HL-60 (cell line): ENCODE measurements at regions not wholly inside any gene's neighbourhood (a gene's known extent, or its start where the extent isn't known, plus 50 kb on each side); places are given as distances from the start of the nearest gene placed in this dataset.

ENCODE experiments used
- GABPA ChIP-seq: IDR thresholded peaks from 2 replicates; pipeline ENCODE4 v1.6.1; 2012; ENCODE audit warnings: low read depth
- POLR2AphosphoS5 ChIP-seq: IDR thresholded peaks from 2 replicates; pipeline ENCODE4 v1.6.1; 2012; ENCODE audit warnings: low read depth
- TF ChIP-seq, protein P1 (sequence below): IDR thresholded peaks from one replicate; pipeline ENCODE4 v1.5.1; 2011; ENCODE audit warnings: low read length, control low read depth, inconsistent platforms; ENCODE audit not compliant: insufficient read depth
- TF ChIP-seq, protein P2 (sequence below): IDR thresholded peaks from 2 replicates; pipeline ENCODE4 v1.6.1; 2012; ENCODE audit warnings: low read depth; ENCODE audit not compliant: insufficient replicate concordance

DNA sequence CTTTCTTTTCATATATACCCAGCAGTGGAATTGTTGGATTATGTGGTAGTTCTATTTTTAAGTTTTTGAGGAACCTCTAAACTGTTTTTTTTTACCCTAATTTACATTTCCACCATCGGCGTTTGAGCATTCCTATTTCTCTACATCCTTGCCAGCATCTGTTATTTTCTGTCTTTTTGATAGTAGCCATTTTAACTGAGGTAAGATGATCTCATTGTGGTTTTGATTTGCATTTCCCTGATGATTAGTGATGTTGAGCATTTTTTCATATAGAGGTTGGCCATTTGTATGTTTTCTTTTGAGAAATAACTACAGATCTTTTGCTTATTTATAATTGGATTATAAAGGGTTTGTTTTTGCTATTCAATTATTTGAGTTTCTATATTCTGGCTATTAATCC is 71.7 kb upstream of the TNC start:
- TF ChIP-seq, protein P1, sequence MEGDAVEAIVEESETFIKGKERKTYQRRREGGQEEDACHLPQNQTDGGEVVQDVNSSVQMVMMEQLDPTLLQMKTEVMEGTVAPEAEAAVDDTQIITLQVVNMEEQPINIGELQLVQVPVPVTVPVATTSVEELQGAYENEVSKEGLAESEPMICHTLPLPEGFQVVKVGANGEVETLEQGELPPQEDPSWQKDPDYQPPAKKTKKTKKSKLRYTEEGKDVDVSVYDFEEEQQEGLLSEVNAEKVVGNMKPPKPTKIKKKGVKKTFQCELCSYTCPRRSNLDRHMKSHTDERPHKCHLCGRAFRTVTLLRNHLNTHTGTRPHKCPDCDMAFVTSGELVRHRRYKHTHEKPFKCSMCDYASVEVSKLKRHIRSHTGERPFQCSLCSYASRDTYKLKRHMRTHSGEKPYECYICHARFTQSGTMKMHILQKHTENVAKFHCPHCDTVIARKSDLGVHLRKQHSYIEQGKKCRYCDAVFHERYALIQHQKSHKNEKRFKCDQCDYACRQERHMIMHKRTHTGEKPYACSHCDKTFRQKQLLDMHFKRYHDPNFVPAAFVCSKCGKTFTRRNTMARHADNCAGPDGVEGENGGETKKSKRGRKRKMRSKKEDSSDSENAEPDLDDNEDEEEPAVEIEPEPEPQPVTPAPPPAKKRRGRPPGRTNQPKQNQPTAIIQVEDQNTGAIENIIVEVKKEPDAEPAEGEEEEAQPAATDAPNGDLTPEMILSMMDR: no peak
- TF ChIP-seq, protein P2, sequence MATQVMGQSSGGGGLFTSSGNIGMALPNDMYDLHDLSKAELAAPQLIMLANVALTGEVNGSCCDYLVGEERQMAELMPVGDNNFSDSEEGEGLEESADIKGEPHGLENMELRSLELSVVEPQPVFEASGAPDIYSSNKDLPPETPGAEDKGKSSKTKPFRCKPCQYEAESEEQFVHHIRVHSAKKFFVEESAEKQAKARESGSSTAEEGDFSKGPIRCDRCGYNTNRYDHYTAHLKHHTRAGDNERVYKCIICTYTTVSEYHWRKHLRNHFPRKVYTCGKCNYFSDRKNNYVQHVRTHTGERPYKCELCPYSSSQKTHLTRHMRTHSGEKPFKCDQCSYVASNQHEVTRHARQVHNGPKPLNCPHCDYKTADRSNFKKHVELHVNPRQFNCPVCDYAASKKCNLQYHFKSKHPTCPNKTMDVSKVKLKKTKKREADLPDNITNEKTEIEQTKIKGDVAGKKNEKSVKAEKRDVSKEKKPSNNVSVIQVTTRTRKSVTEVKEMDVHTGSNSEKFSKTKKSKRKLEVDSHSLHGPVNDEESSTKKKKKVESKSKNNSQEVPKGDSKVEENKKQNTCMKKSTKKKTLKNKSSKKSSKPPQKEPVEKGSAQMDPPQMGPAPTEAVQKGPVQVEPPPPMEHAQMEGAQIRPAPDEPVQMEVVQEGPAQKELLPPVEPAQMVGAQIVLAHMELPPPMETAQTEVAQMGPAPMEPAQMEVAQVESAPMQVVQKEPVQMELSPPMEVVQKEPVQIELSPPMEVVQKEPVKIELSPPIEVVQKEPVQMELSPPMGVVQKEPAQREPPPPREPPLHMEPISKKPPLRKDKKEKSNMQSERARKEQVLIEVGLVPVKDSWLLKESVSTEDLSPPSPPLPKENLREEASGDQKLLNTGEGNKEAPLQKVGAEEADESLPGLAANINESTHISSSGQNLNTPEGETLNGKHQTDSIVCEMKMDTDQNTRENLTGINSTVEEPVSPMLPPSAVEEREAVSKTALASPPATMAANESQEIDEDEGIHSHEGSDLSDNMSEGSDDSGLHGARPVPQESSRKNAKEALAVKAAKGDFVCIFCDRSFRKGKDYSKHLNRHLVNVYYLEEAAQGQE: no peak
- TF ChIP-seq POLR2AphosphoS5: no peak
- no peak for TF ChIP-seq GABPA
